Type B pancreatic cell (in vitro differentiated cells): ENCODE measurements at regions not wholly inside any gene's neighbourhood (a gene's known extent, or its start where the extent isn't known, plus 50 kb on each side); places are given as distances from the start of the nearest gene placed in this dataset.

Source experiments
- DNase-seq: peaks from one replicate; pipeline ENCODE4 v3.0.0; 2021; ENCODE audit warnings: mixed read lengths; ENCODE audit not compliant: unreplicated experiment; ENCODE audit errors: extremely low spot score
- H3K27ac Mint-ChIP-seq: 2 replicates; pipeline ENCODE4 v1.8.0; 2021; ENCODE audit warnings: mild to moderate bottlenecking, mixed read lengths
- H3K27me3 Mint-ChIP-seq: 2 replicates; pipeline ENCODE4 v1.8.0; 2021; ENCODE audit warnings: mixed read lengths
- H3K36me3 Mint-ChIP-seq: 2 replicates; pipeline ENCODE4 v1.8.0; 2021; ENCODE audit warnings: mixed read lengths
- H3K4me1 Mint-ChIP-seq: one replicate; pipeline ENCODE4 v1.8.0; 2021; ENCODE audit warnings: mixed read lengths; ENCODE audit not compliant: unreplicated experiment
- H3K4me3 Mint-ChIP-seq: 2 replicates; pipeline ENCODE4 v1.8.0; 2021; ENCODE audit warnings: mild to moderate bottlenecking, mixed read lengths
- H3K9me3 Mint-ChIP-seq: 2 replicates; pipeline ENCODE4 v1.8.0; 2021; ENCODE audit warnings: mixed read lengths
- CTCF ChIP-seq: fragments of 200-600 bp; sonication (generic); conservative IDR thresholded peaks from 2 replicates; pipeline ENCODE4 v1.5.0; 2021; ENCODE audit warnings: antibody characterized with exemption, mild to moderate bottlenecking

- no peak for TF ChIP-seq CTCF
- no peaks in the 10 kb centered on the region for H3K4me1 Mint-ChIP-seq
- H3K27ac Mint-ChIP-seq = no peak overlapping the region
- no peaks in the 10 kb centered on the region for H3K36me3 Mint-ChIP-seq
- no peak overlapping the region for H3K4me3 Mint-ChIP-seq
- H3K27me3 Mint-ChIP-seq = no peaks in the 10 kb centered on the region
- DNase-seq = no peak
- no peaks in the 10 kb centered on the region for H3K9me3 Mint-ChIP-seq
Observed at GRCh38 chr10:64708884-64709681, 1187.9 kb downstream of the REEP3 start.

GRCh38 chr10:64726466-64726865 is 1205.3 kb downstream of the REEP3 start:
- Mint-ChIP-seq H3K4me1 (no peaks in the 10 kb centered on the region), H3K27me3 (no peaks in the 10 kb centered on the region), H3K4me3 (no peak overlapping the region), H3K36me3 (no peaks in the 10 kb centered on the region), H3K9me3 (no peaks in the 10 kb centered on the region), H3K27ac (no peak overlapping the region)
- DNase-seq = no peak
- TF ChIP-seq CTCF = no peak

- H3K4me1 Mint-ChIP-seq = peaks cover 7% of the 10 kb centered on the region
- no peak for DNase-seq
- H3K27me3 Mint-ChIP-seq = no peaks in the 10 kb centered on the region
- H3K9me3 Mint-ChIP-seq = no peaks in the 10 kb centered on the region
- H3K27ac Mint-ChIP-seq = no peak overlapping the region
- TF ChIP-seq CTCF = no peak
- H3K4me3 Mint-ChIP-seq = no peak overlapping the region
- no peaks in the 10 kb centered on the region for H3K36me3 Mint-ChIP-seq
Observed at GRCh38 chr10:64731016-64731415, 1209.8 kb downstream of the REEP3 start.

- Mint-ChIP-seq H3K27me3 (no peaks in the 10 kb centered on the region), H3K27ac (peak overlapping the region; percentile 48), H3K36me3 (no peaks in the 10 kb centered on the region), H3K4me1 (peaks cover 7% of the 10 kb centered on the region), H3K9me3 (no peaks in the 10 kb centered on the region), H3K4me3 (no peak overlapping the region)
- no peak for TF ChIP-seq CTCF
- no peak for DNase-seq
Observed at GRCh38 chr10:64732372-64732957, 1211.3 kb downstream of the REEP3 start.

GRCh38 chr10:64733980-64734379 is 1212.8 kb downstream of the REEP3 start:
- peak; percentile 69 for TF ChIP-seq CTCF
- H3K4me1 Mint-ChIP-seq = peaks cover 7% of the 10 kb centered on the region
- H3K9me3 Mint-ChIP-seq = no peaks in the 10 kb centered on the region
- no peak overlapping the region for H3K4me3 Mint-ChIP-seq
- H3K36me3 Mint-ChIP-seq = no peaks in the 10 kb centered on the region
- no peak for DNase-seq
- H3K27ac Mint-ChIP-seq = no peak overlapping the region
- no peaks in the 10 kb centered on the region for H3K27me3 Mint-ChIP-seq
